Loucy (cell line): ENCODE measurements at regions not wholly inside any gene's neighbourhood (a gene's known extent, or its start where the extent isn't known, plus 50 kb on each side); places are given as distances from the start of the nearest gene placed in this dataset.

Source experiments
- EZH2phosphoT487 ChIP-seq: fragments of 200-600 bp; IDR thresholded peaks from 2 replicates; pipeline ENCODE4 v1.6.1; 2018; ENCODE audit warnings: antibody characterized with exemption, mild to moderate bottlenecking, moderate library complexity, borderline replicate concordance
- TF ChIP-seq, protein P1 (sequence below): fragments of 200-600 bp; sonication (generic); conservative IDR thresholded peaks from 2 replicates; pipeline ENCODE4 v1.5.1; 2014; ENCODE audit warnings: mild to moderate bottlenecking, antibody characterized with exemption, low read length

DNA sequence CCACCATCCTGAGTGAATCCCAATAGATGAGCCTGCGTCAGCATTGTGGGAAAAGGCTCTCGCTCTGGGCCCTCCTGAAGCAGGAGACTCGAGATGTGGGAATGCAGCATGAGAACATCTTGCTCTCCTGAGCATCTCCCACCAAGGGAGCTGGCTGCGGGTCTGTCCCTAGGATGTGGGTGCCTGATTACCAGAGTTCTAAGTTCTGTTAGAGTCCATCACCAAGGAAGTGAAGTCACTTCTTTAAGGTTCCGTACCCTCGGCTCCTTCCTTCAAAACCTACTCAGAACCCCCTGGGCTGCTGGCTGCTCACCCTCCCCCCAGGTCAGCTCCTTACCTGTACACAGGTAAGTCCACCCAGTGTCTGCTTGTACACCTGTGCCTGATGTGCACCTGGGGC, 100.5 kb upstream of the IGLL5 start:
- TF ChIP-seq, protein P1, sequence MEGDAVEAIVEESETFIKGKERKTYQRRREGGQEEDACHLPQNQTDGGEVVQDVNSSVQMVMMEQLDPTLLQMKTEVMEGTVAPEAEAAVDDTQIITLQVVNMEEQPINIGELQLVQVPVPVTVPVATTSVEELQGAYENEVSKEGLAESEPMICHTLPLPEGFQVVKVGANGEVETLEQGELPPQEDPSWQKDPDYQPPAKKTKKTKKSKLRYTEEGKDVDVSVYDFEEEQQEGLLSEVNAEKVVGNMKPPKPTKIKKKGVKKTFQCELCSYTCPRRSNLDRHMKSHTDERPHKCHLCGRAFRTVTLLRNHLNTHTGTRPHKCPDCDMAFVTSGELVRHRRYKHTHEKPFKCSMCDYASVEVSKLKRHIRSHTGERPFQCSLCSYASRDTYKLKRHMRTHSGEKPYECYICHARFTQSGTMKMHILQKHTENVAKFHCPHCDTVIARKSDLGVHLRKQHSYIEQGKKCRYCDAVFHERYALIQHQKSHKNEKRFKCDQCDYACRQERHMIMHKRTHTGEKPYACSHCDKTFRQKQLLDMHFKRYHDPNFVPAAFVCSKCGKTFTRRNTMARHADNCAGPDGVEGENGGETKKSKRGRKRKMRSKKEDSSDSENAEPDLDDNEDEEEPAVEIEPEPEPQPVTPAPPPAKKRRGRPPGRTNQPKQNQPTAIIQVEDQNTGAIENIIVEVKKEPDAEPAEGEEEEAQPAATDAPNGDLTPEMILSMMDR, result no peak
- TF ChIP-seq EZH2phosphoT487, result no peak
